ENCODE measurements at regions not wholly inside any gene's neighbourhood (a gene's known extent, or its start where the extent isn't known, plus 50 kb on each side); places are given as distances from the start of the nearest gene placed in this dataset.

GRCh38 chr17:79452706-79453105, 158.1 kb downstream of the RBFOX3 start:
- no peaks in the 10 kb centered on the region for H3K27me3 ChIP-seq
- intact Hi-C loops (cut with DNase I; ENCODE audit: low total_unique reads) = no loop called here
- H3K9me3 ChIP-seq = no peaks in the 10 kb centered on the region
- no peak overlapping the region for H3K4me3 ChIP-seq
- H3K36me3 ChIP-seq = no peaks in the 10 kb centered on the region
- H3K27ac ChIP-seq = no peak overlapping the region
- no peak for DNase-seq
- H3K4me1 ChIP-seq = no peaks in the 10 kb centered on the region
- TF ChIP-seq, protein P1, sequence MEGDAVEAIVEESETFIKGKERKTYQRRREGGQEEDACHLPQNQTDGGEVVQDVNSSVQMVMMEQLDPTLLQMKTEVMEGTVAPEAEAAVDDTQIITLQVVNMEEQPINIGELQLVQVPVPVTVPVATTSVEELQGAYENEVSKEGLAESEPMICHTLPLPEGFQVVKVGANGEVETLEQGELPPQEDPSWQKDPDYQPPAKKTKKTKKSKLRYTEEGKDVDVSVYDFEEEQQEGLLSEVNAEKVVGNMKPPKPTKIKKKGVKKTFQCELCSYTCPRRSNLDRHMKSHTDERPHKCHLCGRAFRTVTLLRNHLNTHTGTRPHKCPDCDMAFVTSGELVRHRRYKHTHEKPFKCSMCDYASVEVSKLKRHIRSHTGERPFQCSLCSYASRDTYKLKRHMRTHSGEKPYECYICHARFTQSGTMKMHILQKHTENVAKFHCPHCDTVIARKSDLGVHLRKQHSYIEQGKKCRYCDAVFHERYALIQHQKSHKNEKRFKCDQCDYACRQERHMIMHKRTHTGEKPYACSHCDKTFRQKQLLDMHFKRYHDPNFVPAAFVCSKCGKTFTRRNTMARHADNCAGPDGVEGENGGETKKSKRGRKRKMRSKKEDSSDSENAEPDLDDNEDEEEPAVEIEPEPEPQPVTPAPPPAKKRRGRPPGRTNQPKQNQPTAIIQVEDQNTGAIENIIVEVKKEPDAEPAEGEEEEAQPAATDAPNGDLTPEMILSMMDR (IDR thresholded peaks at IDR 0.05) = no peak
- TF ChIP-seq POLR2A (IDR thresholded peaks at IDR 0.05) = no peak

- Histone ChIP-seq H3K9me3 (no peaks in the 10 kb centered on the region), H3K4me1 (no peaks in the 10 kb centered on the region), H3K36me3 (no peaks in the 10 kb centered on the region), H3K27me3 (no peaks in the 10 kb centered on the region), H3K4me3 (no peak overlapping the region), H3K27ac (no peak overlapping the region)
- no peak for DNase-seq
- intact Hi-C loops (cut with DNase I; ENCODE audit: low total_unique reads) = no loop called here
- no peak for TF ChIP-seq POLR2A (IDR thresholded peaks at IDR 0.05)
- TF ChIP-seq, protein P1 (IDR thresholded peaks at IDR 0.05) = no peak
These were observed 159.7 kb downstream of the RBFOX3 start for GRCh38 chr17:79451167-79451566.

DNA sequence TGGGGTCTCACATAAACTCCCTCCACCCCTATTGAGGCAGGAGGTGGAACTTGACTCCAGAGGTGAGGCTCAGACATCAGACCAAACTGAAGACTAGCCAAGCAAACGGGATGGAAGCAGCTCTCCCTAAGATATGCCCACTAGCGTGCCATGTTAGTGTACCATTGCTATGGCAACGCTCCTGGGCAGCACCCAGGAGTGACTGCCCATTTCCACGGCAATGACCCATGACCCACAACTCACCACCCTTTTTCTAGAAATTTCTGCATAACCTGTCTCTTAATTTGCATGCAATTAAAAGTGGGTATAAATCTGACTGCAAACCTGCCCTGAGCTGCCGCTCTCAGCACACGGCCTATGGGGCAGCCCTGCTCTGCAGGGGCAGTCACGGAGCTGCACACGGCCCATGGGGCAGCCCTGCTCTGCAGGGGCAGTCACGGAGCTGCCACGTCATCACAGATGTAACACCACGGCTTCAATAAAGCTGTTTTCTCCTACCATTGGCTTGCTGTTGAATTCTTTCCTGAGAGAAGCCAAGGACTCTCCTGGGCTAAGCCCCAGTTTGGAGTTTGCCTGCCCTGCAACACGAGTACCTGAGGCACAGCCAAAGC, 164.3 kb downstream of the RBFOX3 start:
- Histone ChIP-seq H3K9me3 (no peaks in the 10 kb centered on the region), H3K4me1 (no peaks in the 10 kb centered on the region), H3K27me3 (no peaks in the 10 kb centered on the region), H3K27ac (no peak overlapping the region), H3K36me3 (no peaks in the 10 kb centered on the region), H3K4me3 (no peak overlapping the region)
- no peak for DNase-seq
- intact Hi-C loops (cut with DNase I; ENCODE audit: low total_unique reads) = no loop called here
- TF ChIP-seq, protein P1 (IDR thresholded peaks at IDR 0.05) = no peak
- no peak for TF ChIP-seq POLR2A (IDR thresholded peaks at IDR 0.05)

DNA sequence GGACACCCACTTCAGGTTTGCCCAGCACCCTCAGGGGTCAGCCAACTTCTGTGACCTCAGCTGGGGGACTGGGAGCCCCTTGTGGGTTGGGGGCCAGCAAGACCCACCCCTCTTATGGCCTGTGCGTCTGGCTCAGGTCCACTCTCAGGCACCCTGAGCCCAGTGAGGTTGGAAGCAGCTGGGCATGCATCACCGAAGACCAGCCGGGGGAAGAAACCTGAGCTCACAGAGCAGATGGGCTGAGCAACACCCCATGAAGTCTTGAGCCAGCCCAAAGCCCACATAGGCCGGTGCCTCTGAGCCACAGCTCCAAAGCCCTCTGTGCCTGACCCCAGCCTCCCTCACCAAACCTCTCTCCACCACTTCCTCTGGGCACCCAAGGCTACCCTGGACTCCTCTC, 166.7 kb downstream of the RBFOX3 start:
- no peaks in the 10 kb centered on the region for H3K27me3 ChIP-seq
- no peak for DNase-seq
- TF ChIP-seq, protein P1 (IDR thresholded peaks at IDR 0.05) = no peak
- TF ChIP-seq POLR2A (IDR thresholded peaks at IDR 0.05) = no peak
- H3K36me3 ChIP-seq = no peaks in the 10 kb centered on the region
- no peak overlapping the region for H3K27ac ChIP-seq
- H3K4me1 ChIP-seq = no peaks in the 10 kb centered on the region
- H3K4me3 ChIP-seq = no peak overlapping the region
- no peaks in the 10 kb centered on the region for H3K9me3 ChIP-seq
- intact Hi-C loops (cut with DNase I; ENCODE audit: low total_unique reads) = no loop called here

DNA sequence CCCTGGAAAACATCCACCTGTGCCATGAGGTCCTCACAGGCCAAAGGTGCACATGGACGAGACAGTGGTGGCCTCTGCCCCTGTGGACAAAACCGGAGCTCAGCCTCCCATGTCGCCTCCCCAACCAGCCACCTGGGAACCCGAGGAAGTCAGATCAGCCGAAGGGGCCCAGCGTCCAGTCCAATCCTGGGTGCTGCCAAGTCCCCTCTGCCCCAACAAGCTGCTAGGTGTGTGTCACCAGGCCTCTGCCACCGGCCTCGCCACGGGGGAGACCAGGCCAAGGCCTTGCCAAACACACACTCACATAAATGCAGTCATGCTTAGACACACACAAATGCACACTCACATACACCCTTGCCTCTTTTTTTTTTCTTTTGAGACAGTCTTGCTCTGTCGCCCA, 167.8 kb downstream of the RBFOX3 start:
- intact Hi-C loops (cut with DNase I; ENCODE audit: low total_unique reads) = no loop called here
- no peak for DNase-seq
- TF ChIP-seq, protein P1 (IDR thresholded peaks at IDR 0.05) = no peak
- no peak for TF ChIP-seq POLR2A (IDR thresholded peaks at IDR 0.05)
- Histone ChIP-seq H3K36me3 (no peaks in the 10 kb centered on the region), H3K9me3 (no peaks in the 10 kb centered on the region), H3K4me3 (no peak overlapping the region), H3K4me1 (no peaks in the 10 kb centered on the region), H3K27me3 (no peaks in the 10 kb centered on the region), H3K27ac (no peak overlapping the region)

All from uterus (tissue), 3 donors.